HG03565 (cell line): ENCODE measurements at regions not wholly inside any gene's neighbourhood (a gene's known extent, or its start where the extent isn't known, plus 50 kb on each side); places are given as distances from the start of the nearest gene placed in this dataset.
"Not testable (repeated sequence)": the region's sequence is repeated elsewhere in the genome, so short reads cannot be mapped to it uniquely, and the experiment has no call there.

Experiments
- ATAC-seq: cut with Tn5 transposase; IDR thresholded peaks from one replicate; pipeline ENCODE4 v1.9.1; 2021; ENCODE audit warnings: mild to moderate bottlenecking, moderate library complexity; ENCODE audit not compliant: unreplicated experiment

DNA sequence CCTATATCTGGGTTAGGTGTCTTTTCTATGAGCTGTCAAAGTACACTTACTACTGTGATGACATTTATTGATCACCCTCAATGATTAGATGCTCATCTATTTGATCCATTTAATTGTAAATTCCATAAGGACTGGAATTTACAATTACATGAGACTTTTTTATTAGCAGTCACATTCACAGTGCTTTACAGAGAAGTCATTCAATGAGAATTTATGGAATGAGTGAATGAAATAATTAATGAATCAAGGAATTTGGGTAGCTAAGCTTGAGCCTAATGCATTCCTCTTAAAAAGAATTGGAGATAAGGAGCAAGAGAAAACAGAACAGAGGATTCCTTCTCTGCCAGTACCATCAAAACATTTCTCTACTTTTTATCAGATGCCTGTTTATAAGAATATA lies 1437.5 kb upstream of the CDH8 start:
- ATAC-seq, result no peak

DNA sequence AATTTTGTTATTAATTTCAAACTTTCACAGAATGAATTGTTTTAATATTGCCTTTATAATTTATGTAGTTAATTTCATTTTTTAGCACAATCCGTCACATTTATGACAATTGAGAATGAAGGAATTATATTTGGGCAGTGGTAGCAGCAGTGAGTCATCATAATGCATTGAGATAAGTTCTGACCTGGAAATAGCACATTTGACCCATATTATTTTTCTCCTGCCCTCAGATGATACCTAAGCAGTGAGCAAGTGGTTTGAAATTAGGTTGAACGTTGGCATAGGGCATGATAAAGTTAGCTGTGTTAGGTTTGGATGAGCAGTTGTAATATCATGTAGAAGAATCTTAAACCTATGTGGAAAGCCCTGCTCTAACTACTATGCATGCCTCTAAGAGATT lies 1431.3 kb upstream of the CDH8 start:
- ATAC-seq, result no peak

DNA sequence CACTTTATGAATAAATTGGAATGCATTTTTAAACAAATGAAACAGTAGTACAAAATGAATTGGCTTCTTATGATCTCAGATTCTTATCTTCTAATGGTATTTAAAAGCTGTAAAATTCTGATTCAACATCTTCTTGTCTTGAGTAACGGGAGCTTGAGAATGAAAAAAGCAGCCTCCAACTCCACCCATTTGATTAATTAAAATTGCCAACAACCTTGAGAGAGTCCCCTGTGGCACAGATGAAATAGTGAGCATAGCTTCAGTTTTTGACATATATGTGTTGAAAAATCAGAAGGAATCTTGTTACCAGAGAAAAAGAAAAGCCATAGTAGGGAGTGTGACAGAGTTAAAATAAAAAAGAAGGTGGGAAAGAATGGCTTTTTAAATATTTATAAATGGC lies 1426.1 kb upstream of the CDH8 start:
- ATAC-seq, result no peak

DNA sequence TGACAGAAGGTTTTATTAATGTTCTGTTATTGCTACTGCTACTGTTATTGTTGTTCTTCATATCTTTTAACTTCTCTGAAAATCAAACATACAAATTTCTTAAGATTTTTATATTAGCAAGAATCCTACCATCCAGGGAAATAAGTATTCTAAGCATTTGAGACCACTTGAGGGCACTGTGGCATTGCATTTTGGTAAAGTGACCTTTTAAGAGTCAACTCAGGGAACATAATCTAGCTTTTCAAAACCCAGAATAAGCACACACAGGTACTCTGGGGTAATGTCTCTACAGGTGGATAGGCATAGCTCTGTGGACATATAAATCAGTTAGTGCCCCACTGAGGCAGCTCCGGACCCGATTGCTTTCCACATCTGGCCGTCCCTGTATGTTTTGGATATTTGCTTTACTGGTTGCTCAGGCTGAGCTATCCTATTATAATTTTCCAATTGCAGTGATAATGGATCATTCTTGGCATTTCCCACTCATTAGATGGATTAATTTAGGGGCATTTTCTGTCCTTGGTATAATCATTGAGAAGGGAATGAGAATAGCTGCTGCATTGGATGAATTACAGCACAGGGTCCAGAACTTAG lies 1425.1 kb upstream of the CDH8 start:
- no peak for ATAC-seq

DNA sequence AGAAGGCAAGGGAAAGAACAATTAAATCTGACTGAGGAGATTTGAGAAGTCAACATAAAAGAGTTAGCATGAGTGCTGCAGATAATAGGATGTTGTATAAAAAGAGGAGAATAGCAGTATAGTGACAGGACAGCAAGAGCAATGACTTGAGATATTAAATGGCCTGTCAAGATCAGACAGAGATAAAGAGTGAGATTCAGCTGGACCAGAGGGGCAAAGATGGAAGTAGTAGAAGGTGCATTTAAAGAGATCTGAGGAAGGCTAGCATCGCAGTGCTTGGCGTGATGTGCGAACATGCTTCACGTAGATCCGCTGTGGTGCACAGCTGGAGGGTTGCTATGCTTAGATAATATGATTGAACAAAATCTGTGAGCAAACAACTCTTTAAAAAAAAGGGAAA lies 1422.6 kb upstream of the CDH8 start:
- ATAC-seq, result no peak

DNA sequence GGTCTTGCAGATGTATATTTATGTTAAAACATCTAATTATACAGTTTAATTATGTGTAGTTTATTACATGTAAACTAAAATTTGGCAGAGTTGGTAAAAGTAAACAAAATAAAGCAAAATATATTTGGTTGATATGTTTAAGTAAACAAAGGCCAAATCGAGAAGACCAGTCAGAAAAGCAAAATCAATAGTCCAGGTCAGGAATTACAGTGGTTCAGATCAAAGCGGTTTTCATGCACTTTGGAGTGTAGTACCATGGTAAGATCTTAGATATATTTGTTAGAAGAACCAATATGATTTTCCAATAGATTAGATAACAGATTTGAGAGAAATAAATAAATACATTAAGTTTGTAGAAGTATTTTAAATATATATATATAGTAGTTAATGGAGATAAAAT lies 1421.6 kb upstream of the CDH8 start:
- no peak for ATAC-seq

DNA sequence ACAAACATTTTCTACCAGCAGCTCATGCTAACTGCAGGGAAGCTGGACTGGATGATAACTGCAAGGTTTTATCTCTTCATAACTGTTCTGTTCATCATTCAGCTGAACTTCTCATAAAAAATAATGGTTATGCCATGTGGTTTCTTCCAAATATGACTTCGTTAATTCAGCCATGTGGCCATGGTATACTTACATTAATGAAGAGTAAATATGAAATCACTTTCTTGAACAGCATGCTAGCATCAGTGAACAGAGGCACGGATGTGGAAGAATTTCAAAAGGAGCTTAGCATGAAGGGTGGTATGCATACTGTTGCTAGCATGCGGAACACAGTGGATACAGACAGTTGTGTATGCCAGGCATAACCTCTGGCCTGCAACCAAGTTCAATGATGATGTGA lies 1417.0 kb upstream of the CDH8 start:
- ATAC-seq, result no peak

DNA sequence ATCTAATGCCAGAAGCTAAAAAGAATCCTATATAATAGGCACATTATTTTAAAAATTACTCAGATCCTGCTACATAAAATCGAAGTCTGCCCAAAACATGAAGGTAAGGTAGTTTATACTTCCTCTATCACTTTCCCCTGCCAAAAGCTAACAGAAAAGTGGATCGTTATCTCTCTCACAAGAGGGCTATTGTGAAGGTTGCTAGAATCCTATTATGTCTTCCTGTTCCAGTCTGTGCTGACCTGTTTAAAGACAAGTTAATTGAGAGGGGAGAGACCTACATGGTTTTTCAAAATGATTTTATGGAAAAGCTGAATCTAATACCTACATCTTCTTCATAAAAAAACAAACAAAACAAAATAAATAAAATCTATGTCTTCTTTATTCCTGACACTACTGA lies 1410.9 kb upstream of the CDH8 start:
- no peak for ATAC-seq

DNA sequence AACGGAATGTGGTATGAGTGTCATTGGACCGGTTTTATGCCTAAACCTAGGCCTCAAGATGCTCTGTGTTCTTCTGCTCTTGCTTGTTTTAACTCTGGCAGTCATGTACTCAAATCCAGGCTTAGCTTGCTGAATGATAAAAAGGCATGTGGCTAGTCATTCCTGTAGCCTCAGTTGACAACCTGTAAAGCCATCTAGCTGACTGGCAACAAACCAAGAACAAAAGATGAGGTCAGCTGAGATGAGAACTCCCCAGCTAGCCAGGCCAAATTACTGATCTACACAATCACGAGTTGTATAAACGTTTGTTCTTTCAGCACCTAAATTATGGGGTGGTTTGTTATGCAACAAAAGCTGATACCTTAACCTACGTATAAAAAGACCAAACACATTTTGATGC lies 1406.0 kb upstream of the CDH8 start:
- ATAC-seq, result no peak

DNA sequence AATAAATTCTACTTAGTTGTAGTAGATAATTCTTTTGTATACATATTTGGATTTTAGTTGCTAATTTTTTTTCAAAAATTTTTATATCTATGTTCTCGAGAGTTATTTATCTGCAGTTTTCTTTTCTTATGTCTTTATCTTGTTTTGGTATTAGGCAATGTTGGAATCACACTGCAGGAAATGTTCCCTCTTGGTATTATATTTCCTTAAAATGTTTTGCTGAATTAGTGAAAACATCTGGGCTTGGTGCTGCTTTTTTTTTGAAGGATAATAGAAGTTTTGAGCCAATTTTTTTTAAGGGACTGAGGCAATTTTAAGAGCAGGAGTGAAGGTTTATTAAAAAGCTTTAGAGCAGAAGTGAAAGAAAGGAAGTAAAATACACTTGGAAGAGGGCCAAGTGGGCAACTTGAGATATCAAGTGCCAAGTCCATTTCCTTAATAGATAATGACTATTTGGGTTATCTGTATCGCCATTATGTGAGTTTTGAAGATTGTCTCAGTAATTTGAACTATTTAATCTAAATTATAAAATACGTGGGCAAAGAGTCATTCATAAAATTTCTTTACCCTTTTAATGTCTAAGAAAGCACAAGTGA lies 1390.1 kb upstream of the CDH8 start:
- ATAC-seq, result no peak

DNA sequence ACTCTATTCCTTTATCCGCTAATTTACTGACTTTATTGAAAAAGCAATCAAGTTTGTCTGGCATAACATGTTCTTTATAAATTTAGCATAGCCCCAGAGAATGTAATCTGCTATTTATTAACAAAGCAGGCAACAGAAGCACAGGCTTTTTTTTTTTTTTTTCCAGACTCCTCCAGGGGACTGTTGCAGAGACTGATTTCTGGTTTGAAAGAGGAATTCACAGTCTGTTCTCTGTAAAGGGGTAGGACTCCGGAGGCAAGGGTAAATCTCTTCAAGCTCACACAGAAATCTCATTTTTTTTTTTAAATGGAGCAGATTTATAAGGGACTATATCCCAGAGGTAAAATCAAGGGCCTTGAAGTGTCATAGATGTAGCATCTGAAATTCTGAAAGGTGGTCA lies 1386.5 kb upstream of the CDH8 start:
- ATAC-seq, result no peak

DNA sequence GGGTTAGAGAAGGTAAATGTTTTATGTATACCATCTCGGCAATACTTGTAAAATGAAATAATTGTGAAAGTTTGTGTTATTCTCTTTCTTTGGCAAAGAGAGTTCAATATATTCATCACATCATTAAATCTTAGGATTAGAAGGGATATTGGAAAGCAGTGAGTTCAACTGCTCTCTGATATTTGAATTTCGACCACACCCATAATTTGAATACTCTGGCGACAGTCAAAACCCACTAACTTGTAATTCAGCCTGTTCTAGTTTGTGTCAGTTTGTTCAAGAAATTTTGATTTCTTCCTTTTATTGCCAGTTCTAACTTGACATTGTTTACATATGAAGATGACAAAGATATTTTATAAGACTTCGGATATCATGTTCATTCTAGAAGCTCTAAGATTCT lies 1380.5 kb upstream of the CDH8 start:
- ATAC-seq, result no peak

DNA sequence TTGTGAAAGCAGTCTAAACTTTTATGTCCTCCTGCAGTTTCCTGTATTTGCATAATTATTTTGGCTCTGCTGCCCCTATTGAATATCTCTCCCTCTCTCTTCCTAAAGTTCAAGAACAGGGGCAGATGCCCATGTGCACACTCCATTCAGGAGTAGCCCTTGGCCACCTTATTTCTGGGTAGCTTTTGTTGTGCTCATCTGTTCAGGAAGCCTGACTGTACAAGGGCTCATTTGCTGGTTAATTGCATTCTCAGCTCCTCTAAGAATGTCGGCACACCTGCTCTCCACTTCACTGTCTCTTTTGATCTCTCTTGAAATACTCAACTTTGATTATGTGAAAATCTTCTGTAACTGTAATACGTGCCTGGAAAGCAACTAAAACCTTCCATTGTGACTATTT lies 1378.8 kb upstream of the CDH8 start:
- ATAC-seq, result no peak

DNA sequence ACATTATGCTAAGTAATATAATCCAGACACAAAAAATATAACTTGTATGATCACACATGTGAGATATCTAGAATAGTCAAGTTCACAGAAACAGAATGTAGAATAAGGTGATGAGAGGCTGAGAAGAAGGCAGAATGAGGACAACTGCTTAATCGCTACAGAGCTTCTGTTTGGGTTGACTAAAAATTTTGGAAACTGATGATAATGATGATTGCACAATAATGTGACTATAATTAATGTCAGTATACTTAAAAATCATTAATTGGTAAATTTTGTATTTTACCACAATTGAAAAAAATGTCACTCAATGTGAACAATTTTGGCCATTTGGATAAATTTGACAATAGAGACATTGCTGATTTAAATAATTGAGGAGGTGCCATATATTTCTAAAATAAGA lies 1374.4 kb upstream of the CDH8 start:
- ATAC-seq, result no peak

DNA sequence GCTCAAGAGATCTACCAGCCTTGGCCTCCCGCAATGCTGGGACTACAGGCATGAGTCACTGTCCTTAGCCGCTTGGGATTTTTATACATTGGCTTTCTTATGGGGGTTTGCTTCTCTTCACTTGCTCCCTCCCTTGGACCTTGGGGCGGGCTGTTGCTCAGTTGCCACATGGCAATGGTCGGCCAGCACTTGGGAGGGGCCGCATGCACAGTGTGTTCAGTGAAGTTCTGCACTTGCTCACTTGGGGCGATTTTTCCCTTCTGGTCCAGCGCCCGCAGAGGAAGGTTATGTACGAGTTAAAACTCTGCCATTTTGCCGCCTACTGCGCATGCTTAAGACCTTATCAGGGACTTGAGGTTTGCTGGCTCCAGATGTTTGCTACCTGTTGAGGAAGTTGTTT lies 1367.6 kb upstream of the CDH8 start:
- no peak for ATAC-seq

DNA sequence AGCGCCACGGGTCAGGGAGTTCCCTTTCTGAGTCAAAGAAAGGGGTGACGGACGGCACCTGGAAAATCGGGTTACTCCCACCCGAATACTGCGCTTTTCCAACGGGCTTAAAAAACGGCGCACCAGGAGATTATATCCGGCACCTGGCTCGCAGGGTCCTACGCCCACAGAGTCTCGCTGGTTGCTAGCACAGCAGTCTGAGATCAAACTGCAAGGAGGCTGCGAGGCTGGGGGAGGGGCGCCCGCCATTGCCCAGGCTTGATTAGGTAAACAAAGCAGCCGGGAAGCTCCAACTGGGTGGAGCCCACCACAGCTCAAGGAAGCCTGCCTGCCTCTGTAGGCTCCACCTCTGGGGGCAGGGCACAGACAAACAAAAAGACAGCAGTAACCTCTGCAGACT lies 1352.0 kb upstream of the CDH8 start:
- not testable (repeated sequence) for ATAC-seq

DNA sequence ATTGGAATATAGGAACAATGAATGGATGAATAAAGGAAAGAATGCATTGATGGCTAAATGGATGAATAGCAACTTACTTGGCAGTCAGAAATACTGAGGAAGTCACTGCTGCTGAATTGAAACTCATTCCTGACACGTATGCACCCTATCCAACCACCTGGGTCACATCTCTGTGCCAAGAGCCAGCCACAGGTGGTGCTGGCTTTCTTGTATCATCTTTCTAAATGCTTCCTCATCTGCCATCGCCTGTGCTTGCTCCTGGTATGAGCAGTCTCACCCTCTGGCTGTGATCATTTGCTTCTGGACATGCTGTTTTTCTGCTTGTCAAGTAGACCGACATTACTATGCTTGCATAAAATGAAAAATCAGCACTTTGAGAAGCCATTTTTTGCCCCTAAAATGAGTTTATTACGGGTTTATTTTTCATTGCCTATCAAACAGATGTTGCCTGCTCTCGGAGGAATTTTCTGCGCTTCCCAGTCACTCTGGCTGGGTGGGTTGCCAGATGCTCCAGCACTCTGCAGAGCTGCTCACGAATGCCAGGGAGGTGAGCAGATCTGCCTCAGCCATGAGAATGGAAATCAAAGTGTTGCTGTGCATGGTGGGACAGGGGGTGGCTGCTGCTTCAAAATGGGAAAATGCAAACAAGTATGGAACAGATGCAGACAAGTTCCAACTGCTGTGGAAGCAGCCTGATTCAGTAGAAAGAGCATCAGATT lies 1349.6 kb upstream of the CDH8 start:
- ATAC-seq, result no peak

DNA sequence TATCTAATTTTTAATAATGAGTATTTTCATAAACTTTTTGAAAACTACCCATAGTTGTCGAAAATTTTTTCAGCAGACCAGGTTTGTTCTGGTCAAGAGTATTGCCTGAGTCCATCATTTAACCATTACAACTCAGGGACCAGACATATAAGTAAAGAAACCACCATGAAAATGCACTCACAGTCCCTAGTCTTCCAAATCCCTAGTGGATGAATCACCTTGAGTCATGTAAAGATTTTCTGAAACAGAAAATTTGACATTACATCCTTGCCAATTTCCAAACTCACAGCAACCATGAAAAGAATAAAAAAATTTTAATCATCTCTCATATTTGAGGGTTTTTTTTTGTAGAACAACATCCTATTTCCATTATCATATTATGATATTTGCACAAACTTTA lies 1337.5 kb upstream of the CDH8 start:
- no peak for ATAC-seq

DNA sequence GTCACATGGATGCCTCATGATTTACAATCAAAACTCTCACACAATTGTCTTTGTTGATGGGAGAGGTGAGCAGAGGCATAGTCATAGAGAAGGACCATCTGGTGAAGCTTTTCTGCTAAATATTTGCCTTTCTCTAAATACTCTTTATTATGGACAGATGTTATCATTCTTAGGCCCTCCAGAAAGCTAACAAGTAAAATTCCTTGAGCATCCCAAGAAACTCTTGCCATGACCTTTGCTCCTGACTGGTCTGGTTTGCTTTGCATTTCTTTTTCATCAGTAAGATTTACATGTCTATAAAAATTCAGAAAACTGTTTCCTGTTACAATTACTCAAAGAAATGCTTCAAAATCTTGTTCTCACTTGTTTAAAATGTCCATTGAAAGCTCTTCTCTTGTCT lies 1336.6 kb upstream of the CDH8 start:
- no peak for ATAC-seq

DNA sequence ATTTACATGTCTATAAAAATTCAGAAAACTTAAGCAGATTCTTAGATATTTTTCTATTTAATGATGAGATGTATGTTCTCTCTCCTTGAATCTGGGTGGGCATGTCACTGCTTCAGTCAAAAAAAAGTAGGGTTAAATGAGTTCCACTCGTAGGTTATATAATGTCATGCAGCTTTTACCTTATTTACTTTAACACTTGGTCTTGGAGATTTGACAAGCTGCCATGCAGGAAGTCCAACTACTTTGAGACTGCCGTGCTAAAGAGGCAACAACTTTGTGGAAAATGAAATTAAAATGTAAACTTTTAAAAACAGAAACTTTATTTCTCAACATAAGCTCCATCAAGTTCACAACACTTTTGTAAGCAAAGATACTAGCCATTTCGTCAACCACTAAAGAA lies 1336.0 kb upstream of the CDH8 start:
- no peak for ATAC-seq

DNA sequence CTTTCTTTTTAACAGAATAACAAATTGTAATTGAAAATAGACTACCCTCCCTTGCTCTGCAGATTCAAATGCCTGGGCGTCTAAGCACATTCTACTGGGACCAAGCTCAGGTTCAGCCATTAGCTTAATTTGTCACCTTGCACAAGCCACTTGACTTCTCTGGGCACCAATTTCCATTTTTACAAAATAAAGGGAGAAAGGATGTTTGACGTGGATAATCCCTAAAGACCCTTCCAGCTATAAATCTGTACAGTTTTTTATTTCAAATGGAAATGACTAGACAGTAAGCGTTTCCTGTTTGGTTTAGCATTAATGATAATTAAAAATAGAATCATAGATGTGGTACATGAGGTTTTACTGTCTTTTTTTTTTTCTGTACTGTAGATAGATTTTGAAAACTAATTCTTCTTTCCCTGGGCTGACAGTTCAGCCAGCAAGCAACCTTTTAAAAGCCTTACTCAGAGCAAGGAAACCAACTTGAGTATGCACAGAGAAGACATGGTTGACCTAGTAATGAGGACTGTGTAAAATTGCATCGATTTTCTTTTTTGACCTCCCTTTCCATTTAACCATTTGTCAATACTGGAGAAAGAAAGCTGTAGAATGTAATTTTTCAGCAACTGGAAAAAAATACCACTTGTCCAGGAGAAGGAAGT lies 1329.5 kb upstream of the CDH8 start:
- ATAC-seq, result no peak

DNA sequence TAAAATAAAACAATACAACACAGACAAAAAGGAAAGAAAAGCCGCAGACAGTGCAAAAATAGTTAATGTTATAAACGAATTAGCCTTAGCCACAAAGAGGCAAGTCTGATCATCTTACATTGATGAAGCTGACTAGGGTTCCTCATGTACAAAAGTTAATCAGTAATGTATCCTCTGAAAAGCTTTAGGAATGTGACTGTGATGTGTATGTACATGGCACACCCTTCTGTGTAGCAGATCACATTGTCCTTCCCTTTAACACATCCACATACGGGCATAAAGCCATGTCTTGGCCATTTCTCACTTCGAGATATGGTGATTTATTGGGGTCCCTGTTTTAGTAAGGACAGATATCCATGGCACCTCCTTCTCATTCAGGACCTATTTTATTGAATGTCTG lies 1327.5 kb upstream of the CDH8 start:
- ATAC-seq, result no peak
